ENCODE measurements at regions not wholly inside any gene's neighbourhood (a gene's known extent, or its start where the extent isn't known, plus 50 kb on each side); places are given as distances from the start of the nearest gene placed in this dataset.

GRCh38 chr18:25704494-25704893 is 352.5 kb upstream of the ZNF521 start:
- no peak overlapping the region for H3K4me3 ChIP-seq (ENCODE audit: low read depth, low read length)
- no peaks in the 10 kb centered on the region for H3K9me3 ChIP-seq
- H3K4me1 ChIP-seq: no peaks in the 10 kb centered on the region
- DNase-seq: no peak
- no peaks in the 10 kb centered on the region for H3K36me3 ChIP-seq
- TF ChIP-seq CTCF (IDR thresholded peaks at IDR 0.05; ENCODE audit: low read depth, low read length): no peak
- no peaks in the 10 kb centered on the region for H3K27me3 ChIP-seq

GRCh38 chr18:25704071-25704470 is 352.1 kb upstream of the ZNF521 start:
- no peak for TF ChIP-seq CTCF (IDR thresholded peaks at IDR 0.05; ENCODE audit: low read depth, low read length)
- no peak for DNase-seq
- Histone ChIP-seq H3K4me3 (ENCODE audit: low read depth, low read length) (no peak overlapping the region), H3K36me3 (no peaks in the 10 kb centered on the region), H3K4me1 (no peaks in the 10 kb centered on the region), H3K9me3 (no peaks in the 10 kb centered on the region), H3K27me3 (no peaks in the 10 kb centered on the region)

- no peaks in the 10 kb centered on the region for H3K27me3 ChIP-seq
- DNase-seq: no peak
- TF ChIP-seq CTCF (IDR thresholded peaks at IDR 0.05; ENCODE audit: low read depth, low read length): no peak
Observed at GRCh38 chr18:25701821-25702220, 349.9 kb upstream of the ZNF521 start.

GRCh38 chr18:25686960-25687500 is 335.1 kb upstream of the ZNF521 start:
- Histone ChIP-seq H3K36me3 (no peaks in the 10 kb centered on the region), H3K27me3 (no peaks in the 10 kb centered on the region), H3K4me1 (no peaks in the 10 kb centered on the region), H3K9me3 (no peaks in the 10 kb centered on the region), H3K4me3 (ENCODE audit: low read depth, low read length) (no peak overlapping the region)
- no peak for DNase-seq
- TF ChIP-seq CTCF (IDR thresholded peaks at IDR 0.05; ENCODE audit: low read depth, low read length): no peak

More at GRCh38 chr18:25701821-25702220, 349.9 kb upstream of the ZNF521 start:
- Histone ChIP-seq H3K9me3 (no peaks in the 10 kb centered on the region), H3K36me3 (no peaks in the 10 kb centered on the region), H3K4me3 (ENCODE audit: low read depth, low read length) (no peak overlapping the region), H3K4me1 (no peaks in the 10 kb centered on the region)

- Histone ChIP-seq H3K27me3 (no peaks in the 10 kb centered on the region), H3K4me1 (no peaks in the 10 kb centered on the region), H3K4me3 (ENCODE audit: low read depth, low read length) (no peak overlapping the region), H3K36me3 (no peaks in the 10 kb centered on the region), H3K9me3 (no peaks in the 10 kb centered on the region)
- DNase-seq: no peak
- TF ChIP-seq CTCF (IDR thresholded peaks at IDR 0.05; ENCODE audit: low read depth, low read length): no peak
Observed at GRCh38 chr18:25685088-25685487, 333.1 kb upstream of the ZNF521 start.

GRCh38 chr18:25679491-25679890 is 327.5 kb upstream of the ZNF521 start:
- H3K27me3 ChIP-seq: no peaks in the 10 kb centered on the region
- no peak for TF ChIP-seq CTCF (IDR thresholded peaks at IDR 0.05; ENCODE audit: low read depth, low read length)
- no peaks in the 10 kb centered on the region for H3K4me1 ChIP-seq
- DNase-seq: no peak
- no peaks in the 10 kb centered on the region for H3K36me3 ChIP-seq
- no peaks in the 10 kb centered on the region for H3K9me3 ChIP-seq
- no peak overlapping the region for H3K4me3 ChIP-seq (ENCODE audit: low read depth, low read length)
